CD14-positive monocyte (primary cell): ENCODE measurements at regions not wholly inside any gene's neighbourhood (a gene's known extent, or its start where the extent isn't known, plus 50 kb on each side); places are given as distances from the start of the nearest gene placed in this dataset.

Experiments used
- DNase-seq, 3 donors: peaks; one replicate each; pipeline ENCODE4 v3.0.0-alpha.2; 2011 to 2022
- H2AFZ ChIP-seq: 2 replicates; pipeline ENCODE4 v1.6.0; 2012; ENCODE audit warnings: mild to moderate bottlenecking, low read depth, low read length, inconsistent platforms; ENCODE audit not compliant: insufficient read depth, poor library complexity, severe bottlenecking
- H3K27ac ChIP-seq, 2 donors: 1 replicate in 1 of 2; 2 replicates in 1 of 2; pipeline ENCODE4 v1.5.1; 2012 to 2013; ENCODE audit warnings: low read length in 2 of 2, control low read depth in 1 of 2, inconsistent platforms in 1 of 2, low read depth in 1 of 2, mild to moderate bottlenecking in 1 of 2
- H3K27me3 ChIP-seq, 2 donors: one replicate each; pipeline versions ENCODE4 v1.6.0 to v1.6.1; 2011 to 2013; ENCODE audit warnings: low read length in 2 of 2; ENCODE audit not compliant: control insufficient read depth in 2 of 2, insufficient read depth in 2 of 2
- H3K36me3 ChIP-seq, 2 donors: replicated peaks in 1 of 2; 1 replicate in 1 of 2; 2 replicates in 1 of 2; pipeline versions ENCODE4 v1.5.1 to v1.6.1; 2012 to 2013; ENCODE audit warnings: low read length in 2 of 2, control low read depth in 1 of 2, inconsistent platforms in 1 of 2, mild to moderate bottlenecking in 1 of 2; ENCODE audit not compliant: insufficient read depth in 2 of 2, control insufficient read depth in 1 of 2
- H3K4me1 ChIP-seq, 2 donors: 1 replicate in 1 of 2; 2 replicates in 1 of 2; pipeline versions ENCODE4 v1.5.1 to v1.6.1; 2012 to 2013; ENCODE audit warnings: low read length in 2 of 2, control low read depth in 1 of 2, inconsistent platforms in 1 of 2, mild to moderate bottlenecking in 1 of 2, moderate library complexity in 1 of 2; ENCODE audit not compliant: insufficient read depth in 2 of 2, control insufficient read depth in 1 of 2
- H3K4me2 ChIP-seq: replicated peaks from 2 replicates; pipeline ENCODE3; 2012; ENCODE audit warnings: low read length, moderate library complexity, mild to moderate bottlenecking; ENCODE audit not compliant: poor library complexity, severe bottlenecking; ENCODE audit errors: extremely low read depth
- H3K4me3 ChIP-seq, 3 experiments: fragments of 200-600 bp in 1 of 3; sonication (generic) in 1 of 3; replicated peaks in 1 of 3; 1 replicate in 2 of 3; 2 replicates in 1 of 3; pipeline ENCODE4 v1.5.1; 2011 to 2013; ENCODE audit warnings: low read length in 3 of 3, mild to moderate bottlenecking in 3 of 3, control low read depth in 2 of 3, low read depth in 2 of 3, inconsistent platforms in 1 of 3, moderate library complexity in 1 of 3
- H3K79me2 ChIP-seq: 2 replicates; pipeline ENCODE4 v1.6.0; 2012; ENCODE audit warnings: mild to moderate bottlenecking, control low read depth, inconsistent platforms, low read length, moderate library complexity; ENCODE audit not compliant: insufficient read depth
- H3K9ac ChIP-seq: 2 replicates; pipeline ENCODE4 v1.6.0; 2017; ENCODE audit warnings: low read length, mild to moderate bottlenecking; ENCODE audit not compliant: insufficient read depth, poor library complexity, severe bottlenecking
- H3K9me3 ChIP-seq, 2 donors: replicated peaks in 1 of 2; 1 replicate in 1 of 2; 2 replicates in 1 of 2; pipeline versions ENCODE4 v1.5.1 to v1.6.1; 2012 to 2013; ENCODE audit warnings: low read length in 2 of 2, control low read depth in 1 of 2; ENCODE audit not compliant: control insufficient read depth in 1 of 2, insufficient read depth in 1 of 2
- H4K20me1 ChIP-seq: 2 replicates; pipeline ENCODE4 v1.6.0; 2012; ENCODE audit warnings: mild to moderate bottlenecking, low read length, control low read depth, moderate library complexity; ENCODE audit not compliant: insufficient read depth
- H3K27ac Mint-ChIP-seq, 7 donors: one replicate each; pipeline ENCODE4 v1.8.0; 2020; ENCODE audit warnings: mild to moderate bottlenecking in 7 of 7, mixed read lengths in 7 of 7, moderate library complexity in 6 of 7, inconsistent platforms in 2 of 7
- H3K27me3 Mint-ChIP-seq, 3 donors: one replicate each; pipeline ENCODE4 v1.8.0; 2021 to 2022; ENCODE audit warnings: low read depth in 3 of 3, mild to moderate bottlenecking in 3 of 3, mixed read lengths in 3 of 3, moderate library complexity in 3 of 3, inconsistent platforms in 1 of 3
- H3K36me3 Mint-ChIP-seq, 2 donors: one replicate each; pipeline ENCODE4 v1.8.0; 2020; ENCODE audit warnings: mixed read lengths in 2 of 2, inconsistent platforms in 1 of 2, mild to moderate bottlenecking in 1 of 2
- H3K4me1 Mint-ChIP-seq: one replicate; pipeline ENCODE4 v1.8.0; 2020; ENCODE audit warnings: mild to moderate bottlenecking, mixed read lengths
- H3K4me3 Mint-ChIP-seq, 2 donors: one replicate each; pipeline ENCODE4 v1.8.0; 2020; ENCODE audit warnings: mild to moderate bottlenecking in 2 of 2, mixed read lengths in 2 of 2, moderate library complexity in 1 of 2
- H3K9me3 Mint-ChIP-seq, 7 donors: one replicate each; pipeline ENCODE4 v1.8.0; 2020 to 2022; ENCODE audit warnings: mixed read lengths in 7 of 7, mild to moderate bottlenecking in 6 of 7, moderate library complexity in 6 of 7, inconsistent platforms in 2 of 7
- WGBS: methylation state at CpG from one replicate; pipeline ENCODE4 v1.1.5; 2013; ENCODE audit warnings: missing lambda C conversion rate; ENCODE audit not compliant: insufficient coverage; 5-methylcytosine and 5-hydroxymethylcytosine counted together
- intact Hi-C, 2 donors: fragments of 100-400 bp; cut with micrococcal nuclease; formaldehyde crosslinking; loops; one replicate each; pipeline versions ENCODE4 v1.15.0 to v1.15.1; 2023
- TF ChIP-seq, protein P1 (sequence below): fragments of 200-600 bp; IDR thresholded peaks from one replicate; pipeline ENCODE4 v1.8.0; 2022; ENCODE audit warnings: antibody characterized with exemption, mild to moderate bottlenecking

- H3K27me3 Mint-ChIP-seq: peaks cover 0 to 3% (median 2%) of the 10 kb centered on the region in 3 donors
- Histone ChIP-seq H3K27ac (no peak overlapping the region), H3K4me1 (no peaks in the 10 kb centered on the region), H3K79me2 (no peaks in the 10 kb centered on the region), H2AFZ (no peak overlapping the region), H3K4me2 (no peak overlapping the region), H4K20me1 (no peaks in the 10 kb centered on the region), H3K27me3 (no peaks in the 10 kb centered on the region), H3K9me3 (no peaks in the 10 kb centered on the region), H3K4me3 (no peak overlapping the region), H3K9ac (no peak overlapping the region), H3K36me3 (no peaks in the 10 kb centered on the region)
- no peak overlapping the region for H3K4me3 Mint-ChIP-seq
- H3K4me1 Mint-ChIP-seq: no peaks in the 10 kb centered on the region
- H3K36me3 Mint-ChIP-seq: no peaks in the 10 kb centered on the region
- 89% methylated on average over 10 of the region's 13 CpGs for WGBS
- peaks cover 0 to 3% (median 0%) of the 10 kb centered on the region in 7 donors for H3K9me3 Mint-ChIP-seq
- H3K27ac Mint-ChIP-seq: no peak overlapping the region
- intact Hi-C loops: no loop called here
- no peak for DNase-seq
- TF ChIP-seq, protein P1, sequence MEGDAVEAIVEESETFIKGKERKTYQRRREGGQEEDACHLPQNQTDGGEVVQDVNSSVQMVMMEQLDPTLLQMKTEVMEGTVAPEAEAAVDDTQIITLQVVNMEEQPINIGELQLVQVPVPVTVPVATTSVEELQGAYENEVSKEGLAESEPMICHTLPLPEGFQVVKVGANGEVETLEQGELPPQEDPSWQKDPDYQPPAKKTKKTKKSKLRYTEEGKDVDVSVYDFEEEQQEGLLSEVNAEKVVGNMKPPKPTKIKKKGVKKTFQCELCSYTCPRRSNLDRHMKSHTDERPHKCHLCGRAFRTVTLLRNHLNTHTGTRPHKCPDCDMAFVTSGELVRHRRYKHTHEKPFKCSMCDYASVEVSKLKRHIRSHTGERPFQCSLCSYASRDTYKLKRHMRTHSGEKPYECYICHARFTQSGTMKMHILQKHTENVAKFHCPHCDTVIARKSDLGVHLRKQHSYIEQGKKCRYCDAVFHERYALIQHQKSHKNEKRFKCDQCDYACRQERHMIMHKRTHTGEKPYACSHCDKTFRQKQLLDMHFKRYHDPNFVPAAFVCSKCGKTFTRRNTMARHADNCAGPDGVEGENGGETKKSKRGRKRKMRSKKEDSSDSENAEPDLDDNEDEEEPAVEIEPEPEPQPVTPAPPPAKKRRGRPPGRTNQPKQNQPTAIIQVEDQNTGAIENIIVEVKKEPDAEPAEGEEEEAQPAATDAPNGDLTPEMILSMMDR: no peak
Measured at GRCh38 chr3:13166243-13167063, 93.2 kb upstream of the IQSEC1 start.

DNA sequence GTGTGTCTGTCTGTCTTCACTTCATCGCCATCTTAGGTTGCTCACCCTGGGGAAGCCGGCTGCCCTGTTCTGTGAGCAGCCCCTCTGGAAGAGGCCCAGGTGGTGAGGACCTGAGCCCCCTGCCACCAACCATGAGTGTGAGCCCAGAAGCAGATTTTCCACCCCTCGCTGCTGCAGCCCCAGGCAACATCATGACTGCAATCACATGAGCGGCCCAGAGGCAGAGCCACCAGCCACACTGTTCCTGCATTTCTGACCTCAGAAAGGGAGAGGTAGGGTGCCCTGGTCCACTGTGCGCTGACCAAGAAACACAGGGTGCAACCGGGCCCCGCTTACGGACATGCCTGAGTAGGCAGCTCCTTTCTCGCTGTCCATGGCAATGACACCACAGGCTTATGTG lies 92.3 kb upstream of the IQSEC1 start:
- Mint-ChIP-seq H3K36me3 (no peaks in the 10 kb centered on the region), H3K4me1 (no peaks in the 10 kb centered on the region), H3K4me3 (no peak overlapping the region), H3K27ac (no peak overlapping the region), H3K9me3 (peaks cover 0 to 3% (median 0%) of the 10 kb centered on the region in 7 donors), H3K27me3 (peaks cover 2 to 6% (median 4%) of the 10 kb centered on the region in 3 donors)
- no peak overlapping the region for H3K4me2 ChIP-seq
- no peaks in the 10 kb centered on the region for H3K4me1 ChIP-seq
- no peaks in the 10 kb centered on the region for H3K79me2 ChIP-seq
- H2AFZ ChIP-seq: no peak overlapping the region
- H3K27ac ChIP-seq: no peak overlapping the region
- DNase-seq: no peak
- no peaks in the 10 kb centered on the region for H3K27me3 ChIP-seq
- 97% methylated on average over 9 of the region's 9 CpGs for whole genome bisulfite sequencing
- no peaks in the 10 kb centered on the region for H3K36me3 ChIP-seq
- H3K9ac ChIP-seq: no peak overlapping the region
- intact Hi-C loops: no loop called here
- no peaks in the 10 kb centered on the region for H3K9me3 ChIP-seq
- TF ChIP-seq, protein P1: no peak
- no peaks in the 10 kb centered on the region for H4K20me1 ChIP-seq
- no peak overlapping the region for H3K4me3 ChIP-seq
